Heart left ventricle (tissue), 16 donors: ENCODE measurements at regions not wholly inside any gene's neighbourhood (a gene's known extent, or its start where the extent isn't known, plus 50 kb on each side); places are given as distances from the start of the nearest gene placed in this dataset.

Source experiments
- ATAC-seq, 4 donors: fragments of 200-7000 bp; cut with Tn5 transposase; one replicate each; pipeline ENCODE4 v1.9.1; 2020 to 2022; ENCODE audit warnings: moderate library complexity in 4 of 4, mild to moderate bottlenecking in 3 of 4, moderate number of reproducible peaks in 1 of 4
- DNase-seq, 5 donors: peaks; one replicate each; pipeline ENCODE4 v3.0.0-alpha.2; 2020
- H3K27ac ChIP-seq, 12 donors: fragments of 200-600 bp; sonication (generic) in 4 of 12; one replicate each; pipeline versions ENCODE4 v1.5.0 to v1.8.0; 2016 to 2022; ENCODE audit warnings: mild to moderate bottlenecking in 2 of 12
- H3K27me3 ChIP-seq, 9 donors: fragments of 200-600 bp; sonication (generic) in 2 of 9; one replicate each; pipeline versions ENCODE4 v1.5.1 to v1.8.0; 2016 to 2022; ENCODE audit warnings: mild to moderate bottlenecking in 3 of 9
- H3K36me3 ChIP-seq, 9 donors: fragments of 200-600 bp; sonication (generic) in 2 of 9; one replicate each; pipeline versions ENCODE4 v1.5.0 to v1.8.0; 2018 to 2022; ENCODE audit warnings: mild to moderate bottlenecking in 2 of 9
- H3K4me1 ChIP-seq, 12 donors: fragments of 200-600 bp; sonication (generic) in 4 of 12; one replicate each; pipeline versions ENCODE4 v1.5.0 to v1.8.0; 2016 to 2022; ENCODE audit warnings: mild to moderate bottlenecking in 3 of 12
- H3K4me3 ChIP-seq, 12 donors: fragments of 200-600 bp; sonication (generic) in 4 of 12; one replicate each; pipeline versions ENCODE4 v1.5.0 to v1.8.0; 2017 to 2022; ENCODE audit warnings: mild to moderate bottlenecking in 9 of 12, moderate library complexity in 4 of 12
- H3K9me3 ChIP-seq, 12 donors: fragments of 200-600 bp; sonication (generic) in 4 of 12; one replicate each; pipeline versions ENCODE4 v1.5.0 to v1.8.0; 2016 to 2022; ENCODE audit warnings: mild to moderate bottlenecking in 1 of 12
- CTCF ChIP-seq, 12 donors: fragments of 200-600 bp; sonication (generic) in 4 of 12; IDR thresholded peaks; one replicate each; pipeline versions ENCODE4 v1.5.0 to v1.8.0; 2018 to 2022; ENCODE audit warnings: antibody characterized with exemption in 12 of 12, mild to moderate bottlenecking in 5 of 12
- POLR2A ChIP-seq, 2 donors: fragments of 450-650 bp; IDR thresholded peaks; one replicate each; pipeline ENCODE4 v1.6.1; 2017; ENCODE audit warnings: antibody characterized with exemption in 2 of 2, mild to moderate bottlenecking in 2 of 2, moderate library complexity in 2 of 2
- WGBS, 4 donors: extraction: QIAGEN DNeasy Blood & Tissue Kit in 2 of 4; methylation state at CpG; one replicate each; pipeline versions ENCODE4 v1.1.5 to v1.1.7; 2013 to 2018; 5-methylcytosine and 5-hydroxymethylcytosine counted together
- intact Hi-C, 10 donors: fragments of 100-400 bp; cut with DNase I; formaldehyde crosslinking; loops; one replicate each; pipeline versions ENCODE4 v1.11.1 to v1.14.2; 2022
- donor health status: ischemic (EF 13 %, LVEDD 7.1; RV severe dilation, severe dysfunction).
- donor health status: healthy with polysubstance abuse.
- donor health status: DM: no; HTN: yes; CAD: no.
- donor health status: DM: no; HTN: no; CAD: no.
- donor health status: ischemic (EF 25% LVEDD 6.9; RV normal size, moderate dysfunction).
- donor health status: ischemic (EF 25% LVEDD 5.7; RV mildly dilated, moderate dysfunction).
- donor health status: healthy.
- donor health status: DM: yes; HTN: yes; CAD: no.
- donor health status: ischemic (EF 35%, LVEDD 5.7; RV mildly dilated, moderate dysfunction).
- donor health status: nonischemic (EF 11% LVEDD 7.7; RV severe dilation, severe dysfunction).
- donor health status: DM: yes; HTN: yes; CAD: no.
- donor health status: PGD.
- donor health status: ischemic (EF 29% LVEDD 5.4; RV normal size, mild dysfunction).
- donor health status: nonischemic (EF 23%, LVEDD 6.1; RV moderate dilation, normal function).

- DNase-seq (no peak), ATAC-seq (no peak)
- TF ChIP-seq CTCF (IDR thresholded peaks at IDR 0.05) (no peak), POLR2A (IDR thresholded peaks at IDR 0.05) (no peak)
- Histone ChIP-seq H3K9me3 (peaks cover 0 to 19% (median 5%) of the 10 kb centered on the region in 12 donors), H3K27ac (no peak overlapping the region), H3K4me1 (no peaks in the 10 kb centered on the region), H3K4me3 (no peak overlapping the region), H3K27me3 (no peaks in the 10 kb centered on the region), H3K36me3 (no peaks in the 10 kb centered on the region)
- 72 to 86% (median 78%) methylated on average over 3 of the region's 3 CpGs for WGBS, 4 donors
- intact Hi-C loops, result no loop called here
Measured at GRCh38 chrX:57984620-57985019, 74.4 kb upstream of the ZXDA start.

- intact Hi-C loops, result no loop called here
- DNase-seq (no peak), ATAC-seq (no peak)
- Histone ChIP-seq H3K9me3 (no peaks in the 10 kb centered on the region), H3K36me3 (no peaks in the 10 kb centered on the region), H3K27ac (no peak overlapping the region), H3K4me3 (no peak overlapping the region), H3K4me1 (no peaks in the 10 kb centered on the region), H3K27me3 (peaks cover 0 to 9% (median 0%) of the 10 kb centered on the region in 9 donors)
- peak in 5 of 12 donors; percentile 7 to 25 (median 20) for TF ChIP-seq CTCF (IDR thresholded peaks at IDR 0.05)
- TF ChIP-seq POLR2A (IDR thresholded peaks at IDR 0.05), result no peak
- WGBS, 4 donors, result 26 to 59% (median 48%) methylated on average over 6 of the region's 6 CpGs
Measured at GRCh38 chrX:57977992-57978391, 67.7 kb upstream of the ZXDA start.

GRCh38 chrX:57964975-57965374 is 54.7 kb upstream of the ZXDA start:
- no peak for DNase-seq
- WGBS, 4 donors, result 48 to 81% (median 65%) methylated on average over 1 of the region's 1 CpG
- Histone ChIP-seq H3K27me3 (no peaks in the 10 kb centered on the region), H3K4me3 (no peak overlapping the region), H3K27ac (no peak overlapping the region), H3K9me3 (peaks cover 0 to 30% (median 3%) of the 10 kb centered on the region in 12 donors), H3K4me1 (no peaks in the 10 kb centered on the region), H3K36me3 (no peaks in the 10 kb centered on the region)
- no peak for TF ChIP-seq CTCF (IDR thresholded peaks at IDR 0.05)
- no peak for TF ChIP-seq POLR2A (IDR thresholded peaks at IDR 0.05)
- intact Hi-C loops, result no loop called here
- no peak for ATAC-seq
